Esophagus squamous epithelium (tissue), 5 donors: ENCODE measurements at regions not wholly inside any gene's neighbourhood (a gene's known extent, or its start where the extent isn't known, plus 50 kb on each side); places are given as distances from the start of the nearest gene placed in this dataset.

Source experiments
- DNase-seq: peaks from one replicate; lab custom pipeline; 2025; lab: John Stamatoyannopoulos, UW
- H3K27ac ChIP-seq, 4 donors: fragments of 200-600 bp; sonication (generic); one replicate each; pipeline ENCODE4 v1.5.1; 2016 to 2019; ENCODE audit warnings: mild to moderate bottlenecking in 1 of 4
- H3K27me3 ChIP-seq, 4 donors: fragments of 200-600 bp; sonication (generic); 1 replicate in 3 of 4; 2 replicates in 1 of 4; pipeline versions ENCODE4 v1.5.1 to v1.6.0; 2017 to 2021; ENCODE audit warnings: antibody characterized with exemption in 1 of 4
- H3K36me3 ChIP-seq, 3 donors: fragments of 200-600 bp; sonication (generic); one replicate each; pipeline ENCODE4 v1.5.1; 2016 to 2019
- H3K4me1 ChIP-seq, 3 donors: fragments of 200-600 bp; sonication (generic); one replicate each; pipeline ENCODE4 v1.5.1; 2017 to 2019
- H3K4me3 ChIP-seq, 4 donors: fragments of 200-600 bp; sonication (generic); 1 replicate in 3 of 4; 2 replicates in 1 of 4; pipeline ENCODE4 v1.5.1; 2016 to 2019; ENCODE audit warnings: mild to moderate bottlenecking in 2 of 4, moderate library complexity in 1 of 4
- H3K9me3 ChIP-seq, 3 donors: fragments of 200-600 bp; sonication (generic); one replicate each; pipeline ENCODE4 v1.5.1; 2016 to 2019
- POLR2A ChIP-seq, 4 donors: fragments of 450-650 bp; IDR thresholded peaks; one replicate each; pipeline ENCODE4 v1.6.1; 2017; ENCODE audit warnings: antibody characterized with exemption in 4 of 4, mild to moderate bottlenecking in 4 of 4, moderate library complexity in 3 of 4
- WGBS, 2 donors: methylation state at CpG; one replicate each; pipeline ENCODE4 v1.1.5; 2018; 5-methylcytosine and 5-hydroxymethylcytosine counted together
- intact Hi-C: fragments of 100-400 bp; cut with DNase I; formaldehyde crosslinking; loops from one replicate; pipeline ENCODE4 v1.15.0; 2022
- TF ChIP-seq, protein P1 (sequence below), 6 experiments: fragments of 450-650 bp in 4 of 6; fragments of 200-600 bp in 2 of 6; sonication (generic) in 2 of 6; IDR thresholded peaks; one replicate each; pipeline ENCODE4 v1.5.1; 2016 to 2019; ENCODE audit warnings: antibody characterized with exemption in 6 of 6, mild to moderate bottlenecking in 4 of 6, moderate library complexity in 4 of 6
- donor health status: DM: yes; HTN: yes; CAD: no.

DNA sequence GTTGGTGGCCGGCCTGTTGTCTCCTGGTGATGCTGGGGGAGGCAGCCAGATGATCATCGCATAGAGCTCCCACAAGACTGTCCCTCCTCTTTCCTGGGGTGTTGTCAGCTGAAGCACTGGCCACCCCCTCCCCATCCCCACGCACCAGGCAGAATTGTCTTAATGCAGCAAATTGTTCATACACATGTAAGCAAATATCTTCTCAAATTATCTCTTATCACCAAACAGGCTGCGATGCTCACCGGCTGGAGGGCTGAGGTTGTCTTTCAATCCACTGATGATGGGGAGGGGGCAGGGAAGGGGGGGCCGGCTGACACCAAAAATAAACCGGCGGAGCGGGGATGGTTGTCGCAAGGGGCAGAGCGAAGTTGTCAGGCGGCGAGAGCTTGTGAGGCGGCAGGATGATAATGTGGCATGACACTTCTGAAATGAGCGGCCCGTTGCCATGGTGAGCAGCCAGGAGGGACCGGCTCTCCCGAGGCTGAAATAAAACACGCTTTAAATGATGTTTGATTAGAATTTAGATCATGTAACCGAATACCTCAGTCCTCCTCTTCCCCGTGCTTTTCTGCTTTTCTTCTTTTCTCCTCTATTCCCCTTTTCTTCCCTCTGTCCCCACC, 59.8 kb downstream of the MRM1 start:
- intact Hi-C loops, result no loop called here
- H3K9me3 ChIP-seq, result no peaks in the 10 kb centered on the region
- TF ChIP-seq, protein P1, sequence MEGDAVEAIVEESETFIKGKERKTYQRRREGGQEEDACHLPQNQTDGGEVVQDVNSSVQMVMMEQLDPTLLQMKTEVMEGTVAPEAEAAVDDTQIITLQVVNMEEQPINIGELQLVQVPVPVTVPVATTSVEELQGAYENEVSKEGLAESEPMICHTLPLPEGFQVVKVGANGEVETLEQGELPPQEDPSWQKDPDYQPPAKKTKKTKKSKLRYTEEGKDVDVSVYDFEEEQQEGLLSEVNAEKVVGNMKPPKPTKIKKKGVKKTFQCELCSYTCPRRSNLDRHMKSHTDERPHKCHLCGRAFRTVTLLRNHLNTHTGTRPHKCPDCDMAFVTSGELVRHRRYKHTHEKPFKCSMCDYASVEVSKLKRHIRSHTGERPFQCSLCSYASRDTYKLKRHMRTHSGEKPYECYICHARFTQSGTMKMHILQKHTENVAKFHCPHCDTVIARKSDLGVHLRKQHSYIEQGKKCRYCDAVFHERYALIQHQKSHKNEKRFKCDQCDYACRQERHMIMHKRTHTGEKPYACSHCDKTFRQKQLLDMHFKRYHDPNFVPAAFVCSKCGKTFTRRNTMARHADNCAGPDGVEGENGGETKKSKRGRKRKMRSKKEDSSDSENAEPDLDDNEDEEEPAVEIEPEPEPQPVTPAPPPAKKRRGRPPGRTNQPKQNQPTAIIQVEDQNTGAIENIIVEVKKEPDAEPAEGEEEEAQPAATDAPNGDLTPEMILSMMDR (IDR thresholded peaks at IDR 0.05), result no peak
- no peak for TF ChIP-seq POLR2A (IDR thresholded peaks at IDR 0.05)
- no peak overlapping the region for H3K4me3 ChIP-seq
- H3K27ac ChIP-seq, result no peak overlapping the region
- H3K4me1 ChIP-seq, result peaks cover 0 to 10% (median 6%) of the 10 kb centered on the region in 3 donors
- no peaks in the 10 kb centered on the region for H3K36me3 ChIP-seq
- 34 to 46% methylated on average over 18 to 21 of the region's 21 CpGs for WGBS, 2 donors
- peaks cover 0 to 96% (median 2%) of the 10 kb centered on the region in 4 donors for H3K27me3 ChIP-seq
- DNase-seq, result no peak

- Histone ChIP-seq H3K4me1 (peaks cover 0 to 10% (median 6%) of the 10 kb centered on the region in 3 donors), H3K4me3 (no peak overlapping the region), H3K36me3 (no peaks in the 10 kb centered on the region), H3K27me3 (peaks cover 0 to 95% (median 2%) of the 10 kb centered on the region in 4 donors), H3K27ac (no peak overlapping the region), H3K9me3 (no peaks in the 10 kb centered on the region)
- 75 to 90% methylated on average over 7 to 9 of the region's 9 CpGs for WGBS, 2 donors
- intact Hi-C loops, result no loop called here
- no peak for DNase-seq
- no peak for TF ChIP-seq POLR2A (IDR thresholded peaks at IDR 0.05)
- TF ChIP-seq, protein P1 (IDR thresholded peaks at IDR 0.05), result no peak
Observed at GRCh38 chr17:36661688-36662087, 60.3 kb downstream of the MRM1 start.

GRCh38 chr17:36665417-36665816, 64.0 kb downstream of the MRM1 start:
- H3K9me3 ChIP-seq, result no peaks in the 10 kb centered on the region
- no peak for TF ChIP-seq POLR2A (IDR thresholded peaks at IDR 0.05)
- TF ChIP-seq, protein P1 (IDR thresholded peaks at IDR 0.05), result no peak
- WGBS, 2 donors, result 53 to 56% methylated on average over 8 to 11 of the region's 11 CpGs
- H3K27ac ChIP-seq, result no peak overlapping the region
- H3K4me1 ChIP-seq, result no peaks in the 10 kb centered on the region
- intact Hi-C loops, result no loop called here
- no peak overlapping the region for H3K4me3 ChIP-seq
- H3K27me3 ChIP-seq, result peaks cover 0 to 75% (median 0%) of the 10 kb centered on the region in 4 donors
- H3K36me3 ChIP-seq, result no peaks in the 10 kb centered on the region
- DNase-seq, result no peak

DNA sequence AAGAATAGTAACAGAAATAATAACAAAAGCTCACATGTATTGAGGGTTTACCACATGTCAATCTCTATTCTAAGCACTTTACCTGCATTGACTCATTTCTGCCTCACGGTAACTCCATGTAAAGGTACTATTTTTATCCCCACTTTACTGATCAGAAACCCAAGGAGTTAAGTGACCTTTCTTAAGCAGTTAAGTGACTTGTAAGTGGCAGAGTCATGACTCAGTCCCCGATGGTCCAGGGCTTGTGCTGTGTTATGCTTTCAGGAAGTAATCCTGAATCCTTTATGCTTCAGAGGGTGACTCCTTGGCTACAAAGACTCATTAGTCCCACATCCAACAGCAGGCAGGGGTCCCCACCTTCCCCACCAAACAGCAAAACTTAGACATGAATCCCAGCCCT, 66.5 kb downstream of the MRM1 start:
- 60 to 65% methylated on average over 2 of the region's 2 CpGs for WGBS, 2 donors
- Histone ChIP-seq H3K27ac (no peak overlapping the region), H3K36me3 (no peaks in the 10 kb centered on the region), H3K4me1 (no peaks in the 10 kb centered on the region), H3K9me3 (no peaks in the 10 kb centered on the region), H3K4me3 (no peak overlapping the region), H3K27me3 (peaks cover 0 to 50% (median 0%) of the 10 kb centered on the region in 4 donors)
- TF ChIP-seq, protein P1 (IDR thresholded peaks at IDR 0.05), result no peak
- TF ChIP-seq POLR2A (IDR thresholded peaks at IDR 0.05), result no peak
- DNase-seq, result no peak
- intact Hi-C loops, result no loop called here

- Histone ChIP-seq H3K36me3 (no peaks in the 10 kb centered on the region), H3K4me3 (no peak overlapping the region), H3K27ac (no peak overlapping the region), H3K9me3 (no peaks in the 10 kb centered on the region), H3K4me1 (no peaks in the 10 kb centered on the region), H3K27me3 (peaks cover 0 to 41% (median 0%) of the 10 kb centered on the region in 4 donors)
- TF ChIP-seq, protein P1 (IDR thresholded peaks at IDR 0.05), result no peak
- TF ChIP-seq POLR2A (IDR thresholded peaks at IDR 0.05), result no peak
- 55% methylated on average over 1 of the region's 1 CpG; no CpG with 5 or more reads in 1 of the 2 donors for WGBS, 2 donors
- no peak for DNase-seq
- intact Hi-C loops, result no loop called here
Observed at GRCh38 chr17:36668824-36669223, 67.4 kb downstream of the MRM1 start.
